ENCODE measurements at regions not wholly inside any gene's neighbourhood (a gene's known extent, or its start where the extent isn't known, plus 50 kb on each side); places are given as distances from the start of the nearest gene placed in this dataset.

GRCh38 chr18:29146068-29146467, 969.1 kb upstream of the CDH2 start:
- Histone ChIP-seq H2BK5ac (ENCODE audit: low read depth, low read length) (no peak overlapping the region), H3K4me3 (ENCODE audit: extremely low read depth in 1 of 4, insufficient read depth in 2 of 4, low read depth in 3 of 4, low read length in 4 of 4) (no peak overlapping the region), H3K79me1 (ENCODE audit: low read depth, low read length) (no peaks in the 10 kb centered on the region), H3K27ac (ENCODE audit: low read depth, low read length) (no peak overlapping the region), H4K20me1 (replicated peaks in 1 of 2; ENCODE audit: control insufficient read depth in 1 of 2, insufficient read depth in 2 of 2, low read length in 2 of 2) (no peaks in the 10 kb centered on the region), H3K79me2 (ENCODE audit: control insufficient read depth in 1 of 2, insufficient read depth in 2 of 2, low read length in 2 of 2) (no peaks in the 10 kb centered on the region), H3K14ac (ENCODE audit: insufficient read length) (no peak overlapping the region), H2BK12ac (ENCODE audit: low read depth, low read length) (no peak overlapping the region), H2AFZ (ENCODE audit: low read length) (peak overlapping the region; percentile 57; the same call in 1 of the 2 replicates), H3K23ac (ENCODE audit: insufficient read length) (no peak overlapping the region), H3K4ac (replicated peaks; ENCODE audit: insufficient read length, low read depth, low read length) (no peak overlapping the region), H2AK5ac (ENCODE audit: low read depth, low read length) (no peak overlapping the region), H2BK120ac (replicated peaks; ENCODE audit: low read depth, low read length) (no peak overlapping the region), H3K23me2 (ENCODE audit: low read depth, low read length) (no peaks in the 10 kb centered on the region), H4K8ac (ENCODE audit: extremely low read depth, insufficient read depth, low read length) (no peak overlapping the region), H4K91ac (replicated peaks; ENCODE audit: insufficient read length, low read length) (no peak overlapping the region), H3K4me2 (ENCODE audit: insufficient read depth in 1 of 2, low read depth in 2 of 2, low read length in 2 of 2) (no peak overlapping the region), H3K9ac (replicated peaks in 1 of 4; ENCODE audit: extremely low read depth in 1 of 4, low read depth in 3 of 4, low read length in 3 of 4) (no peak overlapping the region), H2BK15ac (ENCODE audit: low read length) (no peak overlapping the region), H3K27me3 (replicated peaks in 1 of 4; ENCODE audit: control insufficient read depth in 3 of 4, extremely low read depth in 1 of 4, insufficient read depth in 3 of 4, low read length in 3 of 4) (no peaks in the 10 kb centered on the region), H3K56ac (replicated peaks; ENCODE audit: insufficient read length, low read depth, low read length) (no peak overlapping the region), H3K18ac (ENCODE audit: extremely low read depth, low read length) (no peak overlapping the region), H3K9me3 (ENCODE audit: insufficient read depth in 2 of 2, low read depth in 1 of 2, low read length in 1 of 2) (no peaks in the 10 kb centered on the region), H4K5ac (ENCODE audit: insufficient read length, low read depth, low read length) (no peak overlapping the region), H3K4me1 (replicated peaks in 1 of 4; ENCODE audit: control insufficient read depth in 3 of 4, insufficient read depth in 4 of 4, low read length in 3 of 4) (peaks cover 0 to 3% (median under 1%) of the 10 kb centered on the region in 4 experiments; a peak in 1 of 7 replicates), H3K36me3 (ENCODE audit: control insufficient read depth in 2 of 4, insufficient read depth in 4 of 4, low read length in 3 of 4) (no peaks in the 10 kb centered on the region; a peak in 1 of 8 replicates), H2BK20ac (ENCODE audit: low read length) (no peak overlapping the region)
- DNase-seq (ENCODE audit: low read depth in 1 of 2, low spot score in 2 of 2) = no peak
- CTCF ChIA-PET (ENCODE audit: partially characterized antibody) = interaction anchor here (0.6 kb wide), 1 partner anchor 15 kb away, joined by 4 read pairs; no protein-coding TSS in a partner anchor
- POLR2A ChIA-PET (ENCODE audit: partially characterized antibody) = no interaction called here
- no peak for FAIRE-seq
- no peak for TF ChIP-seq SP1 (IDR thresholded peaks at IDR 0.05; ENCODE audit: low read depth, low read length)
- no peak for TF ChIP-seq BACH1 (IDR thresholded peaks at IDR 0.05; ENCODE audit: low read length)
- no peak for TF ChIP-seq YY1 (IDR thresholded peaks at IDR 0.05; ENCODE audit: low read depth, low read length)
- TF ChIP-seq RFX5 (IDR thresholded peaks at IDR 0.05; ENCODE audit: borderline replicate concordance, low read depth, low read length) = no peak
- 93% methylated on average over 4 of the region's 4 CpGs; no CpG with 5 or more reads in 1 of the 2 experiments for WGBS, 2 experiments (ENCODE audit: extremely low coverage in 1 of 2, insufficient coverage in 1 of 2, insufficient read length in 1 of 2, insufficient replicate concordance in 2 of 2, low coverage in 1 of 2, low lambda C conversion rate in 2 of 2, missing lambda C conversion rate in 1 of 2)
